ENCODE measurements at regions not wholly inside any gene's neighbourhood (a gene's known extent, or its start where the extent isn't known, plus 50 kb on each side); places are given as distances from the start of the nearest gene placed in this dataset.

GRCh38 chr4:176981074-176981473 lies 188.4 kb upstream of the VEGFC start:
- TF ChIP-seq CTCF (IDR thresholded peaks at IDR 0.05): no peak
- H3K4me3 Mint-ChIP-seq: no peak overlapping the region
- no peak overlapping the region for H3K27ac Mint-ChIP-seq
- no peaks in the 10 kb centered on the region for H3K4me1 Mint-ChIP-seq
- no peak for DNase-seq
- no peaks in the 10 kb centered on the region for H3K27me3 Mint-ChIP-seq (ENCODE audit: low read depth, poor library complexity)
- no peaks in the 10 kb centered on the region for H3K9me3 Mint-ChIP-seq
- H3K36me3 Mint-ChIP-seq (ENCODE audit: low read depth): no peaks in the 10 kb centered on the region

GRCh38 chr4:176981551-176981950 lies 188.8 kb upstream of the VEGFC start:
- no peaks in the 10 kb centered on the region for H3K9me3 Mint-ChIP-seq
- no peaks in the 10 kb centered on the region for H3K4me1 Mint-ChIP-seq
- H3K27me3 Mint-ChIP-seq (ENCODE audit: low read depth, poor library complexity): no peaks in the 10 kb centered on the region
- no peak overlapping the region for H3K27ac Mint-ChIP-seq
- H3K4me3 Mint-ChIP-seq: no peak overlapping the region
- H3K36me3 Mint-ChIP-seq (ENCODE audit: low read depth): no peaks in the 10 kb centered on the region
- no peak for TF ChIP-seq CTCF (IDR thresholded peaks at IDR 0.05)
- no peak for DNase-seq

- Mint-ChIP-seq H3K4me1 (peaks cover 9% of the 10 kb centered on the region), H3K27ac (no peak overlapping the region), H3K4me3 (no peak overlapping the region), H3K27me3 (ENCODE audit: low read depth, poor library complexity) (no peaks in the 10 kb centered on the region), H3K36me3 (ENCODE audit: low read depth) (no peaks in the 10 kb centered on the region), H3K9me3 (no peaks in the 10 kb centered on the region)
- TF ChIP-seq CTCF (IDR thresholded peaks at IDR 0.05): no peak
- no peak for DNase-seq
Observed at GRCh38 chr4:176988226-176988625, 195.5 kb upstream of the VEGFC start.

GRCh38 chr4:176989186-176989585 lies 196.5 kb upstream of the VEGFC start:
- H3K9me3 Mint-ChIP-seq: no peaks in the 10 kb centered on the region
- no peaks in the 10 kb centered on the region for H3K27me3 Mint-ChIP-seq (ENCODE audit: low read depth, poor library complexity)
- TF ChIP-seq CTCF (IDR thresholded peaks at IDR 0.05): no peak
- H3K4me1 Mint-ChIP-seq: peaks cover 9% of the 10 kb centered on the region
- no peak for DNase-seq
- H3K36me3 Mint-ChIP-seq (ENCODE audit: low read depth): no peaks in the 10 kb centered on the region
- no peak overlapping the region for H3K4me3 Mint-ChIP-seq
- H3K27ac Mint-ChIP-seq: peak overlapping the region; percentile 33

- Mint-ChIP-seq H3K9me3 (peaks cover 5% of the 10 kb centered on the region), H3K27ac (no peak overlapping the region)
- DNase-seq: no peak
Observed at GRCh38 chr4:176999935-177000543, 207.3 kb upstream of the VEGFC start.

More at GRCh38 chr4:176999935-177000543, 207.3 kb upstream of the VEGFC start:
- TF ChIP-seq CTCF (IDR thresholded peaks at IDR 0.05): no peak
- no peaks in the 10 kb centered on the region for H3K4me1 Mint-ChIP-seq
- no peaks in the 10 kb centered on the region for H3K27me3 Mint-ChIP-seq (ENCODE audit: low read depth, poor library complexity)
- H3K36me3 Mint-ChIP-seq (ENCODE audit: low read depth): no peaks in the 10 kb centered on the region
- H3K4me3 Mint-ChIP-seq: no peak overlapping the region

Measured in nephron progenitor cell (in vitro differentiated cells).